Cardiac muscle cell (in vitro differentiated cells and primary cell): ENCODE measurements at regions not wholly inside any gene's neighbourhood (a gene's known extent, or its start where the extent isn't known, plus 50 kb on each side); places are given as distances from the start of the nearest gene placed in this dataset.

Experiments
- DNase-seq, 2 donors: peaks; one replicate each; pipeline versions ENCODE4 v3.0.0 to v3.0.0-alpha.2; 2010 to 2017; ENCODE audit warnings: low read depth in 1 of 2, low spot score in 1 of 2
- H3K27ac ChIP-seq: fragments of 200-600 bp; sonication (generic); 2 replicates; pipeline ENCODE4 v1.5.1; 2016
- H3K27me3 ChIP-seq: fragments of 200-600 bp; sonication (generic); 2 replicates; pipeline ENCODE4 v1.6.0; 2016; ENCODE audit warnings: control low read depth
- H3K36me3 ChIP-seq: fragments of 200-600 bp; sonication (generic); 2 replicates; pipeline ENCODE4 v1.5.1; 2016; ENCODE audit warnings: control low read depth
- H3K4me1 ChIP-seq: fragments of 200-600 bp; sonication (generic); 2 replicates; pipeline ENCODE4 v1.8.1; 2017; ENCODE audit warnings: low read depth, mild to moderate bottlenecking, mixed run types
- H3K4me3 ChIP-seq: fragments of 200-600 bp; sonication (generic); 2 replicates; pipeline ENCODE4 v1.5.1; 2016; ENCODE audit warnings: mild to moderate bottlenecking
- H3K9me3 ChIP-seq: fragments of 200-600 bp; sonication (generic); 2 replicates; pipeline ENCODE4 v1.5.1; 2017; ENCODE audit warnings: low read depth, mild to moderate bottlenecking, control low read depth
- TF ChIP-seq, protein P1 (sequence below): IDR thresholded peaks from 2 replicates; pipeline ENCODE4 v1.5.1; 2012; ENCODE audit warnings: low read depth, mild to moderate bottlenecking, low read length

GRCh38 chr5:130727830-130728229, 437.2 kb downstream of the HINT1 start:
- H3K9me3 ChIP-seq = no peaks in the 10 kb centered on the region
- TF ChIP-seq, protein P1, sequence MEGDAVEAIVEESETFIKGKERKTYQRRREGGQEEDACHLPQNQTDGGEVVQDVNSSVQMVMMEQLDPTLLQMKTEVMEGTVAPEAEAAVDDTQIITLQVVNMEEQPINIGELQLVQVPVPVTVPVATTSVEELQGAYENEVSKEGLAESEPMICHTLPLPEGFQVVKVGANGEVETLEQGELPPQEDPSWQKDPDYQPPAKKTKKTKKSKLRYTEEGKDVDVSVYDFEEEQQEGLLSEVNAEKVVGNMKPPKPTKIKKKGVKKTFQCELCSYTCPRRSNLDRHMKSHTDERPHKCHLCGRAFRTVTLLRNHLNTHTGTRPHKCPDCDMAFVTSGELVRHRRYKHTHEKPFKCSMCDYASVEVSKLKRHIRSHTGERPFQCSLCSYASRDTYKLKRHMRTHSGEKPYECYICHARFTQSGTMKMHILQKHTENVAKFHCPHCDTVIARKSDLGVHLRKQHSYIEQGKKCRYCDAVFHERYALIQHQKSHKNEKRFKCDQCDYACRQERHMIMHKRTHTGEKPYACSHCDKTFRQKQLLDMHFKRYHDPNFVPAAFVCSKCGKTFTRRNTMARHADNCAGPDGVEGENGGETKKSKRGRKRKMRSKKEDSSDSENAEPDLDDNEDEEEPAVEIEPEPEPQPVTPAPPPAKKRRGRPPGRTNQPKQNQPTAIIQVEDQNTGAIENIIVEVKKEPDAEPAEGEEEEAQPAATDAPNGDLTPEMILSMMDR = no peak
- no peaks in the 10 kb centered on the region for H3K4me1 ChIP-seq
- H3K4me3 ChIP-seq = no peak overlapping the region
- no peak for DNase-seq
- H3K36me3 ChIP-seq = no peaks in the 10 kb centered on the region
- no peak overlapping the region for H3K27ac ChIP-seq
- H3K27me3 ChIP-seq = no peaks in the 10 kb centered on the region

- Histone ChIP-seq H3K4me1 (no peaks in the 10 kb centered on the region), H3K27ac (no peak overlapping the region), H3K27me3 (no peaks in the 10 kb centered on the region), H3K9me3 (no peaks in the 10 kb centered on the region), H3K4me3 (no peak overlapping the region), H3K36me3 (no peaks in the 10 kb centered on the region)
- no peak for DNase-seq
- TF ChIP-seq, protein P1 = no peak
Measured at GRCh38 chr5:130724658-130725057, 440.4 kb downstream of the HINT1 start.

DNA sequence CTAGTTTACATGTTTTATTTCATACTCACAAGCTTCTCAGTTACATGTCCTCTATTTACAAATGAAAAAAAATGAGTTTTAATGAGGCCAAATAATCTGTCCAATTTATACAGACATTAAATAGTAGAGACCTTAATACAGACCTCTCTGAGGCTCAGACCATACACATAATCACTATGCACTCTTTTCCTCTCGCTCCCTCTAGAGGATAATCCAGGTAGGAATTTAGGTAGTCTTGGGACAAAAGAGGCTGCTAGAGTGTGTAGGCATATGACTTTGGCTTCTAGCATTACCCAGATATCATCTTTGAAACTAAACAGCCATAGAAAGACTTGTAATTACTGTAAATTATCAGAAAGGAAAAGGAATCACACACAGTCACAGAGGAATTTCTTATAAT, 444.7 kb downstream of the HINT1 start:
- Histone ChIP-seq H3K9me3 (no peaks in the 10 kb centered on the region), H3K27me3 (no peaks in the 10 kb centered on the region), H3K27ac (no peak overlapping the region), H3K4me1 (no peaks in the 10 kb centered on the region), H3K36me3 (no peaks in the 10 kb centered on the region), H3K4me3 (no peak overlapping the region)
- TF ChIP-seq, protein P1 = peak; percentile 69
- DNase-seq = peak; percentile 72

- no peaks in the 10 kb centered on the region for H3K9me3 ChIP-seq
- no peaks in the 10 kb centered on the region for H3K27me3 ChIP-seq
- no peaks in the 10 kb centered on the region for H3K4me1 ChIP-seq
- no peak overlapping the region for H3K4me3 ChIP-seq
- H3K27ac ChIP-seq = no peak overlapping the region
- TF ChIP-seq, protein P1 = no peak
- no peak for DNase-seq
- no peaks in the 10 kb centered on the region for H3K36me3 ChIP-seq
Measured at GRCh38 chr5:130715541-130715940, 449.5 kb downstream of the HINT1 start.

- Histone ChIP-seq H3K36me3 (no peaks in the 10 kb centered on the region), H3K4me3 (no peak overlapping the region), H3K27me3 (no peaks in the 10 kb centered on the region), H3K27ac (no peak overlapping the region), H3K9me3 (no peaks in the 10 kb centered on the region), H3K4me1 (no peaks in the 10 kb centered on the region)
- TF ChIP-seq, protein P1 = no peak
- no peak for DNase-seq
Measured at GRCh38 chr5:130714200-130714599, 450.9 kb downstream of the HINT1 start.

GRCh38 chr5:130712324-130712723, 452.7 kb downstream of the HINT1 start:
- H3K4me3 ChIP-seq = no peak overlapping the region
- no peaks in the 10 kb centered on the region for H3K27me3 ChIP-seq
- TF ChIP-seq, protein P1 = no peak
- no peak for DNase-seq
- no peaks in the 10 kb centered on the region for H3K4me1 ChIP-seq
- H3K9me3 ChIP-seq = no peaks in the 10 kb centered on the region
- no peak overlapping the region for H3K27ac ChIP-seq
- H3K36me3 ChIP-seq = no peaks in the 10 kb centered on the region
